GM21528 (cell line): ENCODE measurements at regions not wholly inside any gene's neighbourhood (a gene's known extent, or its start where the extent isn't known, plus 50 kb on each side); places are given as distances from the start of the nearest gene placed in this dataset.

ENCODE experiments used
- ATAC-seq: cut with Tn5 transposase; IDR thresholded peaks from one replicate; pipeline ENCODE4 v1.9.1; 2021; ENCODE audit warnings: mild to moderate bottlenecking, moderate library complexity; ENCODE audit not compliant: unreplicated experiment, low FRiP score

DNA sequence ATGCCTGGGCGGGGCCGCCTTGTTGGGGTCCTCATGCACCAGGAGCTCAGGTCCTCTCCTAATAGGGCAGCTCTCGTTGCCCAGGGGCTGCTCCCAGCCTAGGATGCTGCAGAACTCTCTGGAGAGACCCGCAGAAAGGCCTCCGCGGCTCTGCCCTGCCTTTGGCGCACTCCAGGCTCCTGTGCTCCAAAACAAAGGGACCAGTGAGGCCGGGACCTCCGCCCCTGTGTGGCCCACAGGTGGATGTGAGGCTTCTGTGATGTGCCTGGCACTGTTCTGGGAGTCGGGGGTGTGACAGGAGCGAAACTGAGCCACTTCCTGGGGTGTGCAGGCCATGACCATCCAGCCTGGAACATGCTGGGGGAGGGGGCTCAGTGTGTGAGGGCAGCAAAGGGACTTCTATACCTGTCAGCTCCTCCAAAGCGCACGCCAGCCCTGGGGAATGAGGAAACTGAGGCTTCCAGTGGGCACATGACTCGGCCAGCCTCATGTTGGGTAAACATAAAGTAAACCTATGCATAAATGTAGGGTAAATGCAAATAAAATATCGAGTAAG, 153.2 kb downstream of the IRF8 start:
- ATAC-seq, result no peak

DNA sequence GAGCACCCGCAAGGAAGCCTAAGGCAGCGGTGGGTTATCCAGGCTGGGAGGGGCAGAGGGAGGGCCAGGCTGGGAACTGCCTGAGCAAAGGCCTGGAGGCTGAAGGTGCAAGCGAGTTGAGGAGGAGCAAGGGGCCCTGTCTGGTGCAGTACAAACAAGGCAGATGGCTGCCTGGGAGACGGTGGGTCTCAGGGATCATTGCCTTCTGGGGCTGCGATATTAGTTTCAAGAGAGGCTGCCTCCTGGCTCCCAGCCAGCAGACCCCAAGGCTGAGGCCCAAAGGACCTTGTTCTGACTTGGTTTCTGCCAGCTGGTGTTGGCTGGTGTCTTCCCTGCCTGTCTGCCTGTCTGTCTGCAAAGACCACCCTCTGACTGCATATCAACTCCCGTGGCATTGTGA, 154.0 kb downstream of the IRF8 start:
- ATAC-seq, result no peak

DNA sequence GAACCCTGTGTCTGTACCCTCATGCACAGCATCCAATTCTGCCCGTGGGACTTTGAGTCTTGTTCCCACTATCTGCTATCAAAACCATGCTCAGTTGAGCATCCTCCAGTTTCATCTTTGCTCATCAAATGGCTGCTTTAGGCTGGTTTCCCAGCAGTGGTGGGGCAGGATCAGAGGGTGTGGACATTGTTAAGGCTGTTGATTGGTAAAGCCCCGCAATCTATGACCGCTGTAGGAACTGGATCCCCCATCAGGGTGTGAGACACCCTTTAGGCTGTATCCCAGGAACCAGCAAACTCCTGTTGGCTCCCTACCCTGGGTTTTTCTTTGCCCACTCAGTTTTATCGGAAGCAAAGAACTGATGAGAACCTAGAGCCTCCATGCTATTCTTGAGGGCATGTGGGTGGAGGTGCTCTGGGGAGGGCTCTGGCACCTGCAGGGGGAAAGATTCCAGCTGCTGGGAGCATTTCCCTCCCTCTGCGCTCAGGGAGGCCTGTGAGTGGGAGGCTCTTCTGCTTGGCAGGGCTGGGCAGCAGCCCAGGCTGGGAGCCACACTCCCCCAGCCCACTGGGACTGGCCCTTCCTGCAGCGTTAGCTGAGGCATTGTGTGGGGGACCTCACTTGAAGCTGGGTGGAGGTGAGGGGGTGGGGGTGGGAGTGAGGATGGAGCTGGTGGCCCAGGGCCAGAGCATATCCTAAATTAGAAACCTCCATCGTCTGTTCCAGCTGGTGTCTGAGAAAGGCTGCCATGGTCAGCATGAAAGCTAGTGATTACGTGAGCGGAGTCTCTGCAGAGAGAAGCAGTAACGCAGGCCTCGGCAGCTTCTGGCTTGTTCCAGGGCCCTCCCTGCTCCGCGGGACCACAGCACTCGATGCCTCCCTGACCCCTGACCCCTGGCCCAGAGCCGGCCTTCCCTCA, 160.6 kb downstream of the IRF8 start:
- ATAC-seq, result no peak

DNA sequence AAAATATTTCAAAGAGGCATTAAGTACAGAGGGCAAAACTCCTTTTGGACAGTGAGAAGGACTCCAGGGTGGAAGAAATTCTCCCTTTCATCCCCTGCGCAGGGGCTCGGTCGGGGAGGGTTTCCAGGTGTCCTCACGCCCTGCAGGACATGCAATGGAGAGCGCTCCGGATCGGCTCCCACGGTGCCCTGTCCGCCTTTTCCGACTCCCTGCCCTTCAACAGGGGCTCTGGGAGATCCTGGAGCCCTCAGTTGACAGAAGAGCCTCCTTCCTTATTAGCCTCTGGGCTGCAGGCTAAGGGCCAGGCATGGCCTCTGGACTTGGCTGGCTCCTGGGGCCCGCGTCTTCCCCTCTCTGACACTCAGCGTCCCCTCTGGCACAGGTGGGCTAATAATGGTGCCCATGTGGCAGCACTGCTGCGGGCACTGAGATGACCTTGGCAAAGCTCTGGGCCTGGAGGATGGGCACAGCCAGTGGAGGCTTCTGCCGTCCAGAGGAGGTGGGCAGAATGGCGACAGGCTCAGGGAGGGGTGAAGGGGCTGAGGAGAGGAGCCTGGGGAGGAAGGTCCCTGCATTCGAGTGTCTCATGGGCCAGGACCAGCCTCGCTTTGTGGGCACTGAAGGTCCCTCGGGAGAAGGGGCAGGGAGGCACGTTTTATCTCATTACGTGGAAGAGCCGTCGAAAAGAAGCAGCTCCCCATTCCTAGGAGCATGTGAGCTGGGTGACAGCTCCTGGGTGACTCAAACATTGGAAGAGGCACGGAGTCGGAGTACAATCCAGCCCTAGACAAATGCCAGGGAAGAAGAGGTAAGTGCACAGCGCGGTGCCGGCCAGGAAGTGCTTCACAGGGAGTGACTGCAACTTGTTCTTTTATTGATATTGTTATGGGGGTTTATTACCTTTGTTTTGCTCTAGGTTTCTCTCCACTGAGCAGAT, 161.7 kb downstream of the IRF8 start:
- no peak for ATAC-seq

DNA sequence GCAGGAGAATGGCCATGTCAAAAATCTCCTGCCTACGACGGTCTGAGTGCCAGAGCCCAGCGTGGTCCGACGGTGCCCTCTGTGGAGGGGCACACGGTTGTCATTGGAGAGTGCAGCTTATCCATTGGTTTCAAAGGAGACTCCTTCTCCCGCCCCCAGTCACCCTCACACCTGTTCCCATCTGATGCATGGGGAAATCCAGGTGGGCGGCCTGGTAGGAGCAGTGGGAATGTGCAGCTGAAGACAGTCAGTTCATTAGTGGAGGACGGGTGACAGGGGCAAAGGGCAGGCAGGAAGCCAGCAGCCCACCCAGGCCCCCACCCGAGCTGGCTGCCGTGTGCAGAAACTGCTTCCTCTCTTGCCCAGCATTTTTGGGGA, 162.3 kb downstream of the IRF8 start:
- no peak for ATAC-seq

DNA sequence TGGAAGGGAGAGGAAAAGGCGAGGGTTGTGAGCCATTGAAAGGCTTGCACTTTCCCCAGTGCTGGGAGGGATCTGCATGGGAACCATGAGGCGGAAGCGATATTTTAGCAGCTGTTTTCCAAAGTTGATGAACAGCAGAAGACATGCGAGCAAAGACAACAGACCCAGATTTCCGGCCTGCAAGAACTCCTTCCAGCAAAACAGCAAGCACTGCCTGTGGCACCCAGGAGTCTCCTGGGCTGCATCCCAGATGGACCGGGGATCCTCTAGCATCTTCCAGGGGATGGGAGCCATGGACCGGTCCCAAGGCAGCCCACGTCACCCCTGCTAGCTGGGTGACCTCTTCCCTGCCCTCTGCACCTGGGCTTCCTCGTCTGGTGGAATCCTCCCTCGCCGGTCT, 162.8 kb downstream of the IRF8 start:
- ATAC-seq, result no peak

DNA sequence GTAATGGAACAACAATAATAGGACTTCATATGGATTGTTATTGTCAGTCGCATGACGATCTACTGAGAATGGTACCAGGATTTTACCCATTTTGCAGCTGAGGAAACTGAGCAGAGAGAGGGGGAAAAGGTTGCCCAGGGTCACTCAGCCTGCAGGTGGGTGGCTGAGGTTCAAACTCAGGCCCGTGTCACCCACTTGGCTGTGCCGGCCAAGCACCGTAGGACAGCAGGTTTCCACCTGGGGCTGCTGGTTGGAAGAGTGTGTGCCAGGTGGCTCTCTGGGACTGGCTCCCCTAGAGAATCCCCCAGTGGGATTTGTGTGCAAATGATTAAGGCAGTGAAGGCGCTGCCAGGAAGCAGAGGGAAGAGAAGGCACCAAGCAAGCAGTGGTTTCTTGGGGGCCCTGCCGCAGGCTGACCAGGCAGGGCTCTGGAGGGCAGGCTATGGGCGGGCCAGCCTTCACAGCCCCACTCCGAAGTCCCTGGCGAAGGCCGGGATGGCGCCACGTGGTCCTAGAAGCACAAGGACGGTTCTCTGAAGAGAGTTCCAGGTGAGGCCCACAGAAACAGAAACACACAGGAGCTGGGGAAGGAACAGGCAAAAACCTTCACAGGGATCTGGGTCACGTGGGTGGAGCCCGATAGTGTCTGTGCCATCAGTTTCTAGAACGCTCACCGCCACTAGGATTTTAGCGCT, 163.5 kb downstream of the IRF8 start:
- ATAC-seq, result no peak

DNA sequence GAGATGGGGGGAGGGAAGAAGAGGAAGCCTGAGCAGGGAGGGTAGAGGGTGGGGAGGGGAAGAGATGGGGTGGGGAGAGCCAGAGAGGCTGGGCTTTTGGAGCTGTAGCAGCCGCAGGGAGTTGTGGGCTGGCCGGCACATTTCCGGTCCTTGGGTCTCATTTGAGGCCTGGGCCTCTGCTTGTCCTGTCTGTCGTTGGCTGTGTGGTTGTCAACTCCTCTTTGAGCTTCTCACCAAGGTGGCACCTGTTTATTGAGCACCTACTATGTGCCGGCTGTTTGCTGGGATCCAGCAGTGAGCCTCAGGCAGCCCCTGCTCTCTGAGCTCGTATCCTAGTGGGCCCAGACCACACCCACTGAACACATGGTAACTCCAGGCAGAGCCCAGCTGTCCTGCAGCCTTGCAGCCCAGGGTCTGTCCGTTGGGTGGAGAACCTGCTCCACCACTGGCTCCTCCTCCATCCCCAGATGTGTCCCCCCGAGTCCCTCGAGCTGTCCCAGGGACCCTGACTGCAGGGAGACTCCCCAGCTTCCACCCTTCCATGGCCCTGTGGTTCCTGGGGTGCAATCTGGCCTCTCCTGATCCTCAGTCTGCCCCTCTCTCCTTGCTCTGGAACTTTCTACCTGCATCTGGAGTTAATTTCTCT, 164.9 kb downstream of the IRF8 start:
- ATAC-seq, result no peak

DNA sequence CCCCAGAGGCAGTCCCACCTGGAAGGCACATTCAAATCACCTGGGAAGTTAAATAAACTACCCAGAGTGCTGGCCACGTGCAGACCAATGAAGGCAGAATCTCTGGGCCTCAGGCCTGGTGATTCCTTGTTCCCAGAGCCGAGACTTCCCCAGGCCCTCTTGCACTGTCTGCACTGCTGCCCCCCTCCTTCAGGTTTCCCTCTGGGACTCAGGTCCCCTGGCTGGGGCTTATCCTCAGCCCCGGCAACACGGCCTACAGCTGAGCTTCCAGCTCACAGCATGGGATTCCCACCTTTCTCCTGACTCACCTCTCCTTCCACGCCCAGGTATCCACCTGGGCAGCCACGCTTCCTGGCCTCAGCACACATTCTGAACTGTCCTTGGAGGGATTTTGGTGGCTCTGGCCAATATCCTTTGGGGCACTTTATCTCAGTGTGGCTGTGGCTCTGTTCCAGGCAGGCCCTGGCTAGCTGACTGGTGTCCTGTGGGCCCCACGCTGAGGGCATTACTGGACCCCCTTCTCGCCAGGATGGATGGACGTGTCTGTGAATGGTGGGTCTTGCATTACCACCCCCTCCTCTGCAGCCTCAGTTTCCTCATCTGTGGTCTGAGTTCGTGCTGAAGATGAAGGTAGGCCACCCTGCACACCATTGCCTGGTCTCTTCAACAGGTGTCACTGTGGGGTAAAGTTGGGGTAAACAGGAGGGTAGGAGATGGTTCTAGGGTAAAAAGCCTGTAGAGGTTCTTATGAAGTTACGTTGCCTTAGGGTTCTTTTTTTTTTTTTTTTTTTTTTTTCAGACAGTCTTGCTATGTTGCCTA, 165.7 kb downstream of the IRF8 start:
- ATAC-seq, result no peak

DNA sequence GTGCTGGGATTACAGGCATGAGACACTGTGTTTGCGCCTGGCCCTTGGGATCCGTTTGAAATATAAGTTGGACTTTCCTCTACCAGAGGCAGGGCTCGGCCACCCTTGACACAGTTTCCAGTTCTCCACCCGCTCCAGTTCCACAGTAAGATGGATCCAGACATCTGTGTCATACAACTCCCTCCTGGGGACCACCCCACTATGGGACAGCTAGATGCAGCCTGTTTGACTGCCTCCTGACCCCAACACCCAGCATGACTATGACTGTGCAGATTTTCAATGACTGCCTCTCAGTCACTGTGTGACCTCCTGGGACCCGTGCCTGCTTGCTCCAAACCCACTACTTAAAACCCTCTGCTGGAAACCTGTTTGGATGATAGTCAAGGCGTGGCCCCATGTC, 166.7 kb downstream of the IRF8 start:
- ATAC-seq, result no peak

DNA sequence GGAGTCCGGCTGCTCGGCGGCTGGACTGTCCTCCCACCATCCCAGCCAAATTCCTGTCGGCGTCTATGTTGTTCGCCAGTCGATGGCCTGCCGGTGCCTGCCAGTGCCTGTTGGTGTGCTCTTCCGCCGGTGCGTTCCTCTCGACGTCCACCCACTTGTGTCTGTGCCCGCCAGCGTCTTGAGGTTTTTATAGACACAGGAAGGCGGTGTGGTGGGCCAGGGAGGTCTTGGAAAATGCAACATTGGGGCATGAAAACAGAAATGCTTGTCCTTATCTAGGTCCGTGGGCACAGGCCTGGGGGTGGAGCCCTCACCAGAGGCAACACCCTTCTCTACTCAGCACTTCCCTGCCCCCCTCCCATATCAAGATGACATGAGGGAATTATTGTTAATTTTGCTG, 167.8 kb downstream of the IRF8 start:
- no peak for ATAC-seq

DNA sequence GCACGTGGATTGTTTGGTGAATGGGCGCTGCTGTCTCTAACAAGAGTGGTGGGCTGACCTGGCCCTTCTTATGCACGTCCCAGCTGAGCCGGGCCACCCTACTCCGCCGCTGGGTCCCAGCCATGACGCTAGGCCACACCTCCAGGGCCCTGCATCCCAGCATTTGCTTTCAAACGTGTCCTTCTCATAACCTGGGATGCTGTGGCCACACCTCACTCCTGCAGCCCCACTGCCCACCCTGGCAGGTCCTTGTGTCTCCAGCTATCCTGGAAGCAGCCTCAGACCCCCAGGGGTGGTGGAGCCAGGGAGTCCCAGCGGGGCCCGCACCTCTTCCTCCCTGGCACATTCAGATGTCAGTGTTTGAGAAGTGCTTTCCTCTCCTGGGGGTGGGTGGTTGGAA, 168.6 kb downstream of the IRF8 start:
- no peak for ATAC-seq

DNA sequence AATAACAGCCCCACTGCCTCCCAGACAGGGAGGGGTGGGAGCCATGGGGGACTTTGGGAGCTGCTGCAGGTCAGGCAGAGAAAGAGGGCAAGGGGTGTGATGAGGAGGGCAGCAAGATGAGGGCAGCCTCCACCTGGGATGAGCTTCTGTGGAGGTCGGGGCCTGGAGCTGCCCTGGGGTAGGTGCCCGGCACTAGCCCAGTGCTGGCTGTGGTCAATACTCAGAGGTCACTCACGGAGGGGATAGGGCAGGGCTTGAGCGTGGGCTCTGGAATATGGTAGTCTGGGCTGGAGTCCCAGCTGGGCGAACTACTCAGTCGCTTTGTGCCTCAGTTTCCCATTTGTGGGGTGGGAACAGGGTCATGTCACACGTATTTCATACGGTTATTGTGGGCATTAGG, 169.0 kb downstream of the IRF8 start:
- ATAC-seq, result no peak

DNA sequence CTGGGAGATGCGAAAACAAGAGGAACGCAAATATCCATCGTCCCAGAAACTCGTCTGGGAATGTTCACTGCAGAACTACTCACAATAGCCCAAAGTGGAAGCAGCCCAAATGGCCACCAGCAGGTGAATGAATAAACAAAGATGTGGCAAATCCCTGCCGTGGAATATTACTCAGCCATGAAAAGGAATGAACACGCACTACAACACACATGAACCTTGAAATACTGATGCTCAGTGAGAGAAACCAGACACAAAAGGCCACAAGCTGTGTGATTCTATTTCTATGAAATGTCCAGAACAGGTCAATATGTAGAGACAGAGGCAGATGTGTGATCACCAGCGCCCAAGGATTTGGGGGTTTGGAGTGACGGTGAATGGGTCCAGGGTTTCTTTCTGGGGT, 169.8 kb downstream of the IRF8 start:
- no peak for ATAC-seq

DNA sequence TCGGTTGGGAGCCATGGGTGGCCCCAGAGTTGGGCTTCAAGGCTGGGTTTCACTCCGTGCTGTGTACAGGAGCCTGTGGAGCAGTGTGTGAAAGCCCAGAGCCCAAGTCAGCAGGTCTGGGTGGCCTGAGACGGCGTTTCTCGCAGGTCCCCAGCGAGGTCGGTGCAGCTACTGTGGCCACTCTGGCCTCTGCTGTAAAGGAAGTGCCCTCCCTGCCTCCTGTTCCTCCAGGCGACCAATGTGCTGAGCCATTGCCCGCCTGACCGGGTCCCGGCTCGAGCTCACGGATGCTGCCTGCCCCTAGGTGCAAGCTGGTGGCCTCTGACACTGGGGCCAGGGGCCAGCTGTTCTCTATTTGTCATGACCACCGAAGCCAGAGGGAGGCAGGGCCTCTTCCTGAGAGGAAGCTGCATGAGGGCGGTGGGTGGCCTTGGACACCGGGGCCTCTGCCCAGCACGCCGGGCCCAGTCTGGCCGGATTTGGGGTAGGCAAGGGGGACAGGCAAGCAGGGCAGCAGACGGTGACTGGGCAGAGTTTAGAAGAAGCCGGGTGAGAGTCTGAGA, 170.9 kb downstream of the IRF8 start:
- no peak for ATAC-seq

DNA sequence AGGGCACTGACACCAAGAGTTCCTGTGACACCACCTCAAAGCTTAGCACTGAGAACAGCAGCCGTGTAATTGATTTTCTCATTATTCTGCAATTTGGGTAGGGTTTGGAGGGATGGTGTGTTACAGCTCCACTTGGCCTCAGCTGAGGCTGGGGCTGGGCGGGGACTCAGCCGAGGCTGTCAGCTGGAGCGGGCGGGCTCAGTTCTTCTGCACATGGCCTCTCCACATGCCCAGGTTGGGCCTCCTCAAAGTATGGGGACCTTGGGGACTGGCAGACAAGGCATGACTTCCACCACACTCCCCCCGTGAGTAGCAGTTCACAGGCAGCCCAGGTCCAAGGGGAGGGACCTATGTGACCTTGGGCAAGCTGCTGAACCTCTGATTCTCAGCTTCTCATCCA, 171.5 kb downstream of the IRF8 start:
- ATAC-seq, result no peak

DNA sequence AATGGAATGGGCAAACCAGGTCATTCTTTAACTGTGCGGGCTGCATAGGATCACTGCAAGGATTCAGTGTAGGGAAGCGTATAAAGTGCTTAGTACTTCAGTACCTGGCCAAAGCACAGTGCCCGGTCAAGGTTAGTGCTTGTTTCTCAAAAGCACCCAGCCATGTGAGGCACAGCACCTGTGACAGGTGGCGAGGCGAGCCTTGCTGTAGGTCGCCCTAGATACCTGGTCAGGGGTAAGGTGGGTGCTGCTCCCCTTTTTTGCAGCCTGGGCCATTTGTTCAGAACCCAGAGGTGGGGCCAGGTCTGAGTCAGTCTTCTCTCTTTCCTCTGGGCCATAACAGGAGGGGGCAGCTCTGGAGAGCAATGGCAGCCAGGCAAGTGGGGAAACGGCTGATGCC, 172.0 kb downstream of the IRF8 start:
- no peak for ATAC-seq

DNA sequence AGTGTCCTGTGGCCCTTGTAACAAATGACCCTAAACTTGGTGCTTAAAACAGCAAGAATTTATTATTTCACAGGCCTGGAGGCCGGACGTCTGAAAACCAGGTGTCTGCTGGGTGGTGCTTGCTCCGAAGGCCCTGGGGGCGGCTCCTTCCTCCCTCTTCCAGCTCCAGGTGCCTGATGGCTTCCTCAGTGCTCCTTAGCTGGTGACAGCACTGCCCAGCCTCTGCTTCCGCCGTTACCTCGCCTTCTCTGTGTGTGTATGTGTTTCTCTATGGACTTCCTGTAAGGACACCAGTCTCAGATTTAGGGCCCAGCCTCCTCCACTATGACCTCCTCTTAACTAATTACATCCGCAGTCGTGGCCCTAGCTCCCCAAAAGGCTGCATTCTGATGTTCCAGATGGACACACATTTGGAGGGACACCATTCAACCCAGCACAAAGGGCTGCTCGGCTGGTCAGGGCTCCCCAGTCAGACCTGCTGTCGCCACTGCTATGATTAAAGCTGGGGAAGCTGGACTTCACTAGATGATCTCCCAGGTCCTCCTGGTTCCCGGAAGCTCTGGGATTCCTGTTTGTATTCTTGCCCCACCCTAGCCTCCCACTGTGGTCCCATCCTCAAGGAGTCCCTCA, 172.8 kb downstream of the IRF8 start:
- no peak for ATAC-seq
